PFSK-1 (cell line): ENCODE measurements at regions not wholly inside any gene's neighbourhood (a gene's known extent, or its start where the extent isn't known, plus 50 kb on each side); places are given as distances from the start of the nearest gene placed in this dataset.

Source experiments
- FOXP2 ChIP-seq: optimal IDR thresholded peaks from 2 replicates; pipeline ENCODE3; 2011; ENCODE audit warnings: borderline replicate concordance, control low read depth, inconsistent platforms; ENCODE audit not compliant: insufficient read depth; ENCODE audit errors: extremely low read length, extremely low read depth
- POLR2AphosphoS5 ChIP-seq: IDR thresholded peaks from 2 replicates; pipeline ENCODE4 v1.6.1; 2012; ENCODE audit warnings: low read depth, mild to moderate bottlenecking, control low read depth, low read length, moderate library complexity
- REST ChIP-seq, 2 experiments: IDR thresholded peaks; 2 replicates each; pipeline versions ENCODE4 v1.6.1 to v1.8.0; 2011 to 2012; ENCODE audit warnings: low read depth in 2 of 2, low read length in 2 of 2, control low read depth in 1 of 2, inconsistent platforms in 1 of 2, mild to moderate bottlenecking in 1 of 2, moderate library complexity in 1 of 2; ENCODE audit not compliant: insufficient read depth in 1 of 2
- TAF1 ChIP-seq: IDR thresholded peaks from 2 replicates; pipeline ENCODE4 v1.6.1; 2012; ENCODE audit warnings: low read length, control low read depth, borderline replicate concordance; ENCODE audit not compliant: insufficient read depth

GRCh38 chr4:38204339-38205035, 244.3 kb downstream of the PTTG2 start:
- TF ChIP-seq TAF1 (no peak), POLR2AphosphoS5 (no peak), REST (IDR thresholded peaks at IDR 0.05; ENCODE audit: insufficient read depth in 1 of 2, low read depth in 2 of 2, low read length in 2 of 2) (no peak), FOXP2 (no peak)
